NCI-H2196 treated with DMSO at 0.1 percent for 48 hours (cell line): ENCODE measurements at regions not wholly inside any gene's neighbourhood (a gene's known extent, or its start where the extent isn't known, plus 50 kb on each side); places are given as distances from the start of the nearest gene placed in this dataset.
A peak's percentile ranks its signal among the peaks of the same experiment; 100 is the strongest.

Source experiments
- DNase-seq: peaks from one replicate; lab custom pipeline; 2025; ENCODE audit not compliant: unreplicated experiment; lab: John Stamatoyannopoulos, UW

DNA sequence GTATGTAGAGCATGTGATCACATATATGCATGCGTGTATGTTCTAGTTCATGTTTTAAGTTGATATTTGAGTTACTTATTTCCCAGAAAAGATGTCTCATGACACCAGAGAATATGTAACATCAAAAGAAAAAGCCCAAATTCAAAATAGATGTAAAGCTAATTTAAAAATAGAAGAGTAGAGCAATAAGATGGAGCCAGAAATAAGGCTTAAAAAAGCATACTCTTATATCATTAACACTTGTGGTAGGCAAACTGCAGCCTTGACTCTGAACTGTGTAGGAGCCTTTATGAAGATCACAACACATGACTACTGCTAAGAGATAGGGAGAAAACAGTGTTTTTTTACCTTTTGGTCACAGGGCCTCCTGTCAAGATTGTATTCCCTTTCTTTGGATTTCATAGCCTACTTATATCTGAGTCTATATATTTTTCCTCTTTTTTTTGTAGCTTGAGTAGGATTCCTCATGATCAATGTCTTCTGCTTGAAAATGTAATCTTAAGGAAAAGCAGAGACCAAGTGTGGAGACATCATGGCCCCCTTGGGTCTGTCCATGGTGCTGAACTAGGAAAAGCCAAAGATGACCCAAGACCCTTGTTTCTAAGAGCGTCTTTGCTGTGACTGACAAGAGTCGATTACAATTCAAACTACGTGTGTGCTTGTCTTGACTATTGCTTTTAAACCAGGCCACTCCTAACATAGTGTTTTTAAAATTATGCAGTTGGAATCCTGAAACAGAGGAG is 390.4 kb downstream of the SHISA9 start:
- DNase-seq = no peak

DNA sequence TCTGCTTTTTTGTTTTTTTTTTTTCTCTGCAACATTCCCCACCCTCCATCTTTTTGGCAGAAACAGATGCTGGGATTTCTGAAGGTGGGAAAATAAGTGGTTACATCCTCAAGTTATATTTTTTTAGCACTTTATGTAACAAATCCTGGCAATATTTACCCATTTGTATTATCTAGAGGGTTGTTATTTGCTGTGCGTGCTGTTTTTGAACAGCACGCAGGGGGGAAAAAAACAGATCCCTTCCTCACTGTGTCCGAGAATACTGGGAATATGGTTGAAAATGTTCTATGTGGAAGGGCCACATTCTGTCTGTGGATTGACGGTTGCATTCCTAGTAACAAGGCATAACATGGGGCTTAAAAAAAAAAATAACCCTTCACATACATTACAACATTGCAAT is 394.8 kb downstream of the SHISA9 start:
- no peak for DNase-seq

DNA sequence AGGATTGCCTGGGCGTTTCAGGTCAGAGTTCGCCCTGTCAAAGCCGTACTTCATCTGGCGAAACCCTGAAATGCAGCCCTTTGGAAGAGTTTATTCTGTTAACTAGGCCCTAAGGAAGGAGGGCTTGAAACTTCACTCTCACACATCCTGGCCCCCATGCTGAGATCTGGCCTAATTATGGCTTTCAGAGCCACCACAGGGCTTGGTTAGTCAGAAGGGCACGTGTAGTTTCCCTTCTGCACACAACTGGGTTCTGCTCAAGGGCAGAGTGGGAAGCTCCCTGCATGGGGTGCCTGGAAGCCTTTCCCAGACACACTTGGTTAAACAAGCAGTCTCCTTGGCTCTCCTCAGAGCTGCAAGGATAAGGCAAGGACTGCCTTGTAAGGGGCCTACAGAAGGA is 397.3 kb downstream of the SHISA9 start:
- no peak for DNase-seq

DNA sequence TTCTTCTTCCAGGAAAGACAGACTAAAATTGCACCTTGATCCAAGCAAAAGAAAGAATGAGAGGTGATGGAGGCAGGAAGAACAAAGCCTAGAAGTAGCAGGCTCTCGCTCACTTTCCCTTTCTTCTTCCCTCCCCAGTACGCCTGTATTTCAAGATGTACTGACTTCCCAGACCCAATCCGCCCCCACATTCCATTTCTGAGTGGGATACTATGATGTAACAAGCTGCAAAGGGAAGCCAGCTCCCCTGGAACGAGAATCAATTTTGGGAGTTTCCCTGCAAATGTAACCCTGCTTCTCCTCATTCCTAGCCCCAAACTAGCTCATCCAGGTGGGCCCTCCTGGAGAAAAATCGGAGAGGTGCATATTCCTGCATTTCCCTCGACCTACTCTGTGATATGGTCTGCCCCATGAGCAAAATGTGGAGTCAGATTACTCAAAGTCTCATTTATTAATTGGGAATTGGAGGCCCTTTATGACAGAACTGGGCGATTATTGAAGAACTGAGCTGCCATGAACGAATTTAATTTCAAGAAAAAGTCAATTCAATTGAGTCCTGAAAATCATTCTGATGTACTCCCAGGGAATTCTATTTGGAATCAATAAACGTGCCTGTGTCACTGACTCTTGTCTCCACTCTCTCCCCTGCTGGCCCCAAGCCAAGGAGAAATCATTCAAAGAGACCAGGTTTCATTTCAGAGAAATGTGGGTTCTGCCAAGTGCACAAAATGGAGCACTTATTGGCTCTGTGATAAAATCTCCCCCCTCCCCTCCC is 398.9 kb downstream of the SHISA9 start:
- DNase-seq = no peak

DNA sequence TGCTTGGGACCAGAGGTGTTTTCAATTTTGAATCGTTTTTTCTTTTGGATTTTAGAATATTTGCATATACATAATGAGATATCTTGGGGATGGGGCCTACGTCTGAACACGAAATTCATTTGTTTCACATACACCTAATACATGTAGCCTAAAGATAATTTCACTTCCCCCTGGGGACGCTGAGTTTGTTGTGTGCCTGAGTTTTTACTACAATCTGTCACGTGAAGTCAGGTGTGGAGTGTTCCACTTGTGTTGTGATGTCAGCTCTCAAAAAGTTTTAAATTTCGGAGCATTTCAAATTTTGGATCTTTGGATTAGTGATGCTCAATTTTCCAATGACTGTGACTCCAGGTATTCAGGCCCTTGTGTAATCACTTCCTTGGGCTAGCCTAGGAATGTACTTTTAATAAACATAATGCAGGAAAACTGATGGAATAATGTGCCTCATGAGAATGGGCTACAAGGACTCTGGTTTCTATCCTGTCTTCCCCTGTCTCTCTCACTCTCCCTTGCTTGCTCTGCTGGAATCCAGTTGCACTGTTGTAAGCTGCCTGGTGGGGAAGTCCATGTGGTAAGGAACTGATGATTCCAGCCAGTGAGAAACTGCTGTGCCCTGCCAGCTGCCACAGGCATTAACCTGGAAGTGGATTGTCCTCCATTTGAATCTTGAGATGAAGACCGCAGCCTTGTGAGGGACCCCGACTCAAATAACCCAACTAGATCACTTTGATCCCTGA is 403.8 kb downstream of the SHISA9 start:
- DNase-seq = no peak

DNA sequence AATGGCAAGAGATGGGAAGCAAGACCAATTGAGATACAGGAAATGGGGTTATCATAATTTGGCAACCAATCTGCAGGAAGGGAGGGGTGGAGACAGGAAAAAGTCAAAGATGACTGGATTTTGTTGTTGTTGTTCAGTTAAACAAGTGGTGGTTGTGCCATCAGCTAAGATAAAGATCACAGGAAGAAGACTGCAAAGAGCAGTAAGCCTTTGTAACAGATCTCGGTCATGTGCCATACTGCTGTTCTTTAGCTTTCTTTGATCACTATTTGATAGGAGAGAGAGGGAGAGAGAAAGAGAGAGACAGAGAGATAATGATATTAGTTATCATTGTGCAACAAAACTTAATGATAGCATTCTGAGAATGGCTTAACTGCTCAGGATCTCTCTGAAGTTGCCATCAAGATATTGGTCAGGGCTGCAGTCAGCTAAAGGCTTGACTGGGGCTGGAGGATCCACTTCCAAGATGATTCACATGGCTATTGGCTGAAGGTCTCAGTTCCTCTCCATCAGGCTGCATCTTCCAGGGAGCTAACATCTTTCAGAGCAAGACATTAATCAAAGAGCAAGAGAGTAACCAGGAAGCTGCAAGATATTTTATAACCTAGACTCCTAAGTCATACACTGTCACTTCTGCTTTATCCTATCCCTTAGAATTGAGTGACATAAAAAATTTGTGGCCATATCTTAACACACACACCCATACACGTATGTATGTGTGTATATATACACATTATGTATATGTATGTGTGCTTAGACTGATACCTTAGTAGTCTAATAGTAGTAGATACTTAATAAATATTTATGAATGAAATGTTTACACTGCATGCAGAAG is 405.0 kb downstream of the SHISA9 start:
- DNase-seq = no peak

DNA sequence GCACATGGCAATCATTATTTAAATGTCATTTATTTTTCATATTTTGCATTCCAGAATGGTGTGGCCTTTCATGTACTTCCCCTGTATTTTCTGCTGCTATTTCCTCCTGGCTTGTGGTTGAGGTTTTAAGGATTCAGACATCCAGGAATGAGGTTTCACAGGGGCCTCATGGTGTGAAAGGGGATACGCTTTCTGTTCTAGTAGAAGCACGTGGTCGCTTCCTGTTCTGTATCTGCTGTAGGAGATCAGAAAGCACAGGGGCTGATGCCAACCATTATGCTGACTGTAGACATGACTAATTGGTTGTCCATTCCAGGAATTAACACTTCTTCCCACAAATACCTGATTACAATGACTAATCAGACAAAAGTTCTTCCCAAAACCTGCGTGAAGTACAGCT is 405.9 kb downstream of the SHISA9 start:
- peak; percentile 23 for DNase-seq

DNA sequence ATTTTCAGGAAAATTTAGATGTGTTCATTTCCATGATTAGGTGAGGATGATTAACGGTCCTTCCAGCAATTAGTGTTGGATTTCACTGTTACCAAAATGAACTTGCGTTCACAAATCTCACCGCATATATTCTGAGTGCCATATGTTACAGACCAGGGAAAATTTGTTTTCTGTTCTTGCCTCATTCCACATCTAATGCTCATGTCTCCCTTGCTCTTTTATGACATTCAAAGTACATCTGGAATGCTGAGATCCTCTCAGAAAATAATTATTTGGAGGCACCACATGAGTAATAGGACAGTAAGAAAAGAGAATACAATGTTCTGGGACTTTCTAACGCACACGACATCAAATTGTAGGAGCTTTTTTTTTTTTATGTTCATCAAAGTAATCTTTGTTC is 406.5 kb downstream of the SHISA9 start:
- no peak for DNase-seq

DNA sequence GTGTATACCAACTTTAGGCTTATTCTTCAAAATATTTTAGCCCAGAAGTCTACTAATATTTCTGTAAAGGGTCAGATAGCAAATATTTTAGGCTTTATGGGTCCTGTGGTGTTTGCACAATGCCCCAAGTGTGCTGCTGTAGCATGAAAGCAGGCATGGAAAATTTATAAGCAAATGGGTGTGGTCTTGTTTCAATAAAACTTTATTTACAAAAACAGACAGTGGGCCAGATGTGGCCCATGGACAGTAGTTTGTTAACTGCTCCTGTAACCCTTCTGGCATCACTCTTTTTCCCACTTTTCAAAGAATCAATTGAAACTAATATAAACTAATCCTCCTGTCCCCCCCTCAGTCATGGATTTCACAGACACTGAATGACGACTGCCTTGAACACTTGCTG is 410.7 kb downstream of the SHISA9 start:
- no peak for DNase-seq

DNA sequence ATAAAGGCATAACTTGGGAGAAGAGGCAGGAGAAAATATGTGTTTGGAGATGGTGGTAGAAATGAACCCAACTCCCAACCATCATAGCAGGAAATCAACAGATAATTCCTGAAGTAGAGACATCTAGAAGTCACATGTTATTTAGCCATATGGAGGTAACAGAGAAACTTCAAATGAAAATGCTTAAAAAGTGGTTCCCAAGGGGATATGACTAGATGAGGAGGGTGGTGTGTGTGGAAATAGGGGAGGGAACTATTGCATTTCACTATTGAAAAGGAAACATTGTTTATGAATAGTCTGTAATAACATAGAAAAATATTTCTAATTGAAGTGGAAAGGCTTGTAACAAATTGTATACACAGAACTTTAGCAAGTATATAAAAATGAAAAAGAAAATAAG is 412.0 kb downstream of the SHISA9 start:
- no peak for DNase-seq

DNA sequence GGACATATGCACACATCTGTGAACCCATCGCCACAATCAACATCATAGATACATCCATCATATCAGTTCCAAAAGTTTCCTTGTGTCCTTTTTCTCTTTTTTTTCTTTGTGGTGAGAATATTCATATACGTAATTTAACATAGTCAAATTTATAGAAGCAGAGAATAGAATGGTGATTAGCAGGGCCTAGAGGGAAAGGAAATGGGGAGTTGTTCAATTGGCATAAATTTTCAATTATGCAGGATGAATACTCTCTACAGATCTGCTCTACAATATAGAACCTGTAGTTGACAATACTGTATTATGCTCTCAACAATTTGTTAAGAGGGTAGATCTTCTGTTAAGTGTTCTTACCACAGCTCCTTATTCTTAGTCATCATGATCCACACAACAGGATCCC is 413.2 kb downstream of the SHISA9 start:
- no peak for DNase-seq

DNA sequence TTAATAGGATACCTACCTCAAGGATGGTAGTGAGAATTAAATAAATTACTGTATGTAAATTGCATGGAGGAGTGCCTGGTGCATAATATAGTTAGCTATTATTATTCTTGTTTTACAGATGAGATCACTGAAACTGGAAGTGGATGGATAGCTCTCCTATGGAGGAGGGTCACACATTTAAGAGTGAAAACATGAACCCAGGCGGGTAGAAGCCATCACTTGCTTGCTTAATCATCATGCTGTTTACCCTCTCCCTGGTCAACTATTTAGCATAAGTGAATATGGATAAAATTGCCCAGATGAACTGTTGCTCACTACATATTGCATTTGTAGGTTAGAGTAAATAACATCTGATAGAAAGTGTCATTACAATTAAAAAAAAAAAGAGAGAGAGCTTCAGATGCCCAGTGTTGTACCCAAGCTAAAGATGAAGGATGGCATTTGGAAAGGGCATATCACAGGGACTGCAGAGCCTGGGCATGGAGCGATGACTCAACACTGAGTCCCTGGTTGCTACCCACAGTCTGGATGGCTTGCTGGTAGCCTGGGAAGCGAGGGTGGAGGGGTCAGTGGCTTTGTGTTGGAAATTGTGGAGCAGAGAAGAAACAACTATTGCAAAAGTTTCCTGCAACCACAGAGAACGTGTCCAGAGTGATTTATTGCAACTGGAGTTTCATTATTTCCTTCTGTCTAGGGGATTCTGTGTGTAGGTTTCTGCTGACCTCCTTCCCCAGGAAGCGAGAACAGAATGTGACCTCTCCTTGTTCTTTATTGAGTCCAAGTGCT is 414.4 kb downstream of the SHISA9 start:
- DNase-seq = no peak

DNA sequence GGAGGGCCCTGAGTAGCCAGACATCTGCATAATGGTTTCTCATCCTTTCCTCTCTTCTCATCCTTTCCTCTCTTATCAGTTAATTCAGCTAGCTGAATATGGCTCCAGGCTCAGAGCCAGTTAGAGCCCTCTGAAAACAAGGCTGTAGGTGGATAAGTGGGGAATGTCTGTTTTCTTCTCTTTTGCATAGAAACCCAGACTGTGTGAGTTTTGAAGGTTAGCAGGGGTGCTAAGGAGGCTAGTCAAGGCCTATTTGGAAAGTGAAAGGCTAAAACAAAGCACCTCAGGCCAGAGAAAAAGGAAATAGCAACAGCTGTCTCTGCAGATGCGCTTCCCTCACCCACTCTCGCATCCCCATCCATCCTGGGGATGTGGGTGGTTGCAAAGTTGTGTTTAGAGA is 420.9 kb downstream of the SHISA9 start:
- DNase-seq = no peak

DNA sequence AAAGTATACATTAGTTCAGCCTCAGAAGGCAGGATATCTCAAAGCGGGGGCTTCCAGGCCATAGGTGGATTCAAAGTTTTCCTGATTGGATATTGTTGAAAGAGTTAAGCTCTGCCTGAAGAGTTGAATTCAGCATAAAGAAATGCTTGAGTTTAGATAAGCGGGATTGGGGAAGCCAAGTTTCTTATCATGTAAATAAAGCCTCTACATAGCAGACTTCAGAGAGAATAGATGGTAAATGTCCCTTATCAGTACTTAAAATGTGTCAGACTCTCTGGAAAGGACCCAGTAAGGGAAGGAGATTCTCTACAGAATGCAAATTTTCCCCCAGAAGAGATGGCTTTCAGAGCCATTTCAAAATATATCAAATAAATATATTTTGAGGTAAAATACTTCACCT is 423.5 kb downstream of the SHISA9 start:
- no peak for DNase-seq

DNA sequence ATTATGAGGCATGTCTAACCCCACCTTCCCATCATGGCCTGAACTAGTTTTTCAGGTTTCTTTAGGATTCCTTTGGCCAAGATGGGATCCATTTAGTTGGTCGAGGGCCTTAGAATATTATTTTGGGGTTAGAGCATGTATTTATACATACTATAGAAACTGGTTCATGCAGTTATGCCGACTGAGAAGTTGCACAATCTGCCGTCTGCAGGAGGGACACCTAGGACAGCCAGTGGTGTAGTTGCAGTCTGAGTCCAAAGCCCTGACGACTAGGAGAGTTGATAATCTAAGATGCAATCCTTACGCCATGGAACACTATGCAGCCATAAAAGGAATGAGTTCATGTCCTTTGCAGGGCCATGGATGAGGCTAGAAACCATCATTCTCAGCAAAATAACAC is 424.0 kb downstream of the SHISA9 start:
- no peak for DNase-seq

DNA sequence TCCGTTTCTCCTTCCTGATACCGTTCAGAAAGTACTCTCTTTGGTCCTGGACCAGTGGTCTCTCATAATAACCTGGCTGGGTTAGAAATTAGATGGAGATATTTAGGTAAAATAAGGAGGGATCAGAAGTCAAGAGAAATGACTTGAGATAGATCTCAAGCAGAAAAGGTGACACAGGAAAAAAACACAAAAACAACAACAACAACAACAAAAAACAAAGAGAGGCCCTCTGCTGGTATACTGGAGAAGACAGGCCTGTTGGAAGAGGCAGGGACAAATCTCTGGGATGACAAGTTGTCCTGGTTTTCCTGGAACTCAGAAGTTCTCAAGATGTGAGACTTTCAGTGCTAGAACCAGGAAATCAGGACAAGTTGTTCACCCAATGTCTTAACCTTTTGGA is 430.5 kb downstream of the SHISA9 start:
- no peak for DNase-seq

DNA sequence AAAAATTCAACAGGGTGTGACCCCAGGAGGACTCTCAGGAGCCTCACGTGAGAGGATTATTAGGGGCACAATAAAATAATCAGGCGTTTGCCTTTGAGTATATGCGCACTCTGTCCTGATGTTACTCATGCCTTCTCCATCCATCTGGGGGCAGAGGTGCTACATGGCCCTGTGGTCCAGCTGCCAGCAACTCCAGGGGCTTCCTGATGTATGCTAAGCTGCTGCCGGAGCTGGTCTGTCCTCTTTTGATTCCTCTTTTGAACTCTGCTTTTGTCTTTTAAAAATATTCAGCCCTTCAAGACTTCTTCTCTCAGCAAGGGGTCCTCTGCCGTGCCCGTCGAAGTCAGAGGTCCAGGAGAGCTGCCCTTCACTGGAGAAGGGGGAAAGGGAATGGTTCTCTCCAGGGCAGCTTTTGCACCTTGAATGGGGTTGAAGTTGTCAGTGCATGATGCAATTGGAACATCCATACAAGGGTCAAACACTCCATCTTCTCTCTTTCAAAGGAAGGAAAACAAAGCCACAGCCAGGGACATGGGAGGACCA is 431.4 kb downstream of the SHISA9 start:
- DNase-seq = peak; percentile 48

DNA sequence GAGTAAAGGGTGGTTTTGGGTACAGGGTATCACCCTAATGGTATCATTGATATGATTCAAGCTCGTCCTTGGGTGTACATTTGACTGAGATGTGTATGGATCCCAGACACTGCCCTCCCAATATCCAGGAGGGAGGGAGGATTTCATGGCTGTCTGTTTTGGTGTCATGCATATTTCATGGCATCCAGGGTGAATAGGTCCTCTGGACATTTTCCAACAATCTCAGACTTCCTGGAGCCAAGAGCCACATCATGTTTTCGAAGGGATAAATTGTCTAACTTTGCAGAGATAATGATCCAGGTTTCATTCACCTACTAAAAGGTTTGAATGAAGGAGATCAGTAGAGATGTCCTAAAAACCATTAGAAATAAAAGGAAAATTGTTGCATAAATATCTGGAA is 431.9 kb downstream of the SHISA9 start:
- DNase-seq = peak; percentile 40

DNA sequence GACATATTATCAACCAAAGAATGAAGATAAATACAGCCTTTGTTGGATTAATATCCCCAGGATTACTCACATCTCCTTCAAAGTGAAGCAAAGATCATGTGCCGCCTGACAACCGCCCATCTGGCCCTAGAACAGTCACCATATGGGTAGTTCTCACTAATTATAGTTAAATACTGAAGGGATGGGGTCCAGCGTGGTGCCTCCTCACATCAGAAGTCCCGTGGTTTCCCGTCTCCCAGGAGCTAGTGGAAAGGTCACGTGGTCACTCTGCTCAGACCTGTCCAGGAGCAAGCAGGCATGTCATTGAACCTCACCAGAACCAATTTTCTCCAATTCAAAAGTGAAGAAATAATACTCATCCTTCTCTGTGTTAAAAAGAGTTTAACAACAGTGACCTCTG is 434.5 kb downstream of the SHISA9 start:
- no peak for DNase-seq

DNA sequence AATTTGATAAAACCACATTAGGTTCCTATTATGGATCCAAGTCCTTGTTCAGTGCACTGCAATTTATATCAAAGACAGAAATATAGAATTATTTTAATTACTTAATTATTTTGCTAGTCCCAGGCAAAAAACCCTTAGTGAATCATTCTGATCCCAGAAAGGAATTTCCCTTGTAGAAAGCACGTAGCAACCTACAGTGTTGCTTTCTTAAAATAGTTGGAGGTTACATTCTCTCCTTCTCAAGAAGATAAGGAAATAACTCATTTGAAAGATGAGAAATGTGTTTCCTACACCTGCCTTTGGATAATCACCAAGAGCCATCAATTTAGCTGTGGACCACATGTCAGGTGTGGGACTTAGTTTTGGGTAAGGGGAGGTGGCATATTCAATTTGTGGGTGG is 434.9 kb downstream of the SHISA9 start:
- DNase-seq = no peak
